Thymus (tissue), 11 donors: ENCODE measurements at regions not wholly inside any gene's neighbourhood (a gene's known extent, or its start where the extent isn't known, plus 50 kb on each side); places are given as distances from the start of the nearest gene placed in this dataset.

ENCODE experiments used
- DNase-seq, 9 donors: peaks; one replicate each; pipeline ENCODE4 v3.0.0-alpha.2; 2013; ENCODE audit warnings: low spot score in 9 of 9, low read depth in 6 of 9, missing footprints in 1 of 9
- H3K27ac ChIP-seq, 2 donors: one replicate each; pipeline ENCODE4 v1.5.1; 2013; ENCODE audit warnings: control low read depth in 1 of 2, low read depth in 1 of 2, low read length in 1 of 2, mild to moderate bottlenecking in 1 of 2, moderate library complexity in 1 of 2
- H3K27me3 ChIP-seq, 2 donors: one replicate each; pipeline ENCODE4 v1.5.1; 2013; ENCODE audit warnings: low read length in 1 of 2; ENCODE audit not compliant: control insufficient read depth in 2 of 2, insufficient read depth in 1 of 2
- H3K36me3 ChIP-seq, 2 donors: one replicate each; pipeline ENCODE4 v1.5.1; 2013; ENCODE audit warnings: low read length in 1 of 2, mild to moderate bottlenecking in 1 of 2, moderate library complexity in 1 of 2; ENCODE audit not compliant: control insufficient read depth in 2 of 2, insufficient read depth in 2 of 2
- H3K4me1 ChIP-seq, 2 donors: one replicate each; pipeline ENCODE4 v1.5.1; 2013; ENCODE audit warnings: low read length in 2 of 2; ENCODE audit not compliant: control insufficient read depth in 2 of 2, insufficient read depth in 2 of 2
- H3K4me3 ChIP-seq, 2 donors: one replicate each; pipeline ENCODE4 v1.5.1; 2013; ENCODE audit warnings: low read length in 2 of 2, control low read depth in 1 of 2, mild to moderate bottlenecking in 1 of 2
- H3K9me3 ChIP-seq, 2 donors: one replicate each; pipeline ENCODE4 v1.5.1; 2013; ENCODE audit warnings: low read length in 1 of 2, mild to moderate bottlenecking in 1 of 2; ENCODE audit not compliant: control insufficient read depth in 2 of 2, insufficient read depth in 1 of 2
- WGBS: extraction: QIAGEN DNeasy Blood & Tissue Kit; methylation state at CpG from one replicate; pipeline ENCODE4 v1.1.7; 2013; 5-methylcytosine and 5-hydroxymethylcytosine counted together
- donor health status: healthy.

DNA sequence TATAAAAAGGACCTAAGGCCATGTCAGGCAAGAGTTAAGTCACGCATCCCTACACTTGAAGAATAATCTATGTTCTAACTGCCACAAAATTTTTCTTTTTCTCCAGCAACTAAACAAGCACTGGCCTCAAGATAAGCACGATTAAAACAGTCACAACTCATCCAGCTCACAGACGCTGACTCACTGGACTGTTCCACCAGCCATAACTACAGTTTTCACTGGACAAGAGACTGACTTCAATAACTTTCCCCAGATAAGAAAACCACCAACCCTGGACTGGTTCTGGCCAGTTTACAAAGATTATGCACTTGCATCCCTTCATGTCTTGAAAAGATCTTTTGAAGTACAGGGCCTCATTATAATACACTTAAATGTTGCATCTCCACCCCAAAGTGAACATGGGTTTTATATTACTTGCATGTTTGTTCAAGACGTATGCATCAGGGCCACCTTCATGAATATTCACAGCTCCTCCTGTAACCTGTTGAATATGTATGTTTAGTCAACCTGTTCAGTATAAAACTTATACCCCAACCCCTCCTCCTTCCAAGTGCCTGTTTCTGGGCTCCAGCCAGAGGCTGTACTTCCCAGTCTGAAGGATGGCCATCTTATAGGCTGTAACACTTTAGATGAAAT lies 129.3 kb upstream of the EPB41L4A start:
- Histone ChIP-seq H3K27ac (no peak overlapping the region), H3K27me3 (no peaks in the 10 kb centered on the region), H3K9me3 (no peaks in the 10 kb centered on the region), H3K4me1 (no peaks in the 10 kb centered on the region), H3K36me3 (no peaks in the 10 kb centered on the region), H3K4me3 (no peak overlapping the region)
- 70% methylated on average over 4 of the region's 4 CpGs for WGBS
- no peak for DNase-seq

DNA sequence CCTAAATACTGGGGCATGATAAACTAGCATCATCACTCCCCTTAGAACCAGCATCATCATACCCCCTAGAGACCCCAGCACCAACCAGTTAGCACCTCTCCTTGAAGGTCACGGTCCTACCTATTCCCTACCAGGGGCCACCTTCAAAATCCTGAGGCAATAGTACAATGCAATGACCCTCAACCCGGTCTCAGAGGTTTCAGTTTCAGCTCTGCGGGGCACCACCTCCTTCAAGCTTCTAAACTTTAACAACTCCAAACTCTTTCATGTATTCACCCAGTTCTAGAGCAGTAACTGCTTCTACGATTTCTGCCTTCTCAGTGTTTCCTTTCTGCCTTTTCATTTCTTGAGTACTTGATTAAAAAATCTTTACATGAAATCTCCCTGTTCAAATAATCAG lies 130.1 kb upstream of the EPB41L4A start:
- 79% methylated on average over 4 of the region's 4 CpGs for WGBS
- H3K27ac ChIP-seq: no peak overlapping the region
- H3K9me3 ChIP-seq: no peaks in the 10 kb centered on the region
- H3K36me3 ChIP-seq: no peaks in the 10 kb centered on the region
- no peaks in the 10 kb centered on the region for H3K27me3 ChIP-seq
- H3K4me1 ChIP-seq: no peaks in the 10 kb centered on the region
- no peak for DNase-seq
- no peak overlapping the region for H3K4me3 ChIP-seq

DNA sequence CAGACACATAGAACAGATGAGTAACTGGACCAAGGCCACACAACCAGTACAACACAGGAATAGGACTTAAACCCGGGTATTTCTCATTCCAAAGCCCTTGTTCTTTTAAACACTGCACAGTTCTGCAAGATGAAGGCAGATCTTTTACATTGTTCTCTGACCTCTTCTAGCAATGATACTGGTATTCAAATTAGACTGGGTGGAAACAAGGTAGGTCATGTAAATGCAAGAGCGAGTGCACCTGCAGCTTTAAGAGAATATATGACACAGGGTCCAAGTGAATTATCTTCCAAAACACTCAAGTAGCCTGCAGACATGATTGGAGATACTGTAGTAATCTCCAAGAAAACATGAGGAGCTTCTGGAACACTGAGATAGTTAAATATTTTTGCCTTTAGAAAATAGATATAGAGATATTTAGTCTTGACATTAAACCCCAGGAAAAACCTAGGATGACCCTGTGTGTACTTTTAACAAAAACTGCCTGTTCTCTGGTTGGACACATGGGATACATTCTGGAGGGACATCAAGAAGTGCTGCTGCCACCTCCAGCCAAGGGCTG lies 130.6 kb upstream of the EPB41L4A start:
- Histone ChIP-seq H3K4me1 (no peaks in the 10 kb centered on the region), H3K27me3 (no peaks in the 10 kb centered on the region), H3K9me3 (no peaks in the 10 kb centered on the region), H3K4me3 (no peak overlapping the region), H3K36me3 (no peaks in the 10 kb centered on the region), H3K27ac (no peak overlapping the region)
- WGBS: 92% methylated on average over 2 of the region's 2 CpGs
- no peak for DNase-seq

DNA sequence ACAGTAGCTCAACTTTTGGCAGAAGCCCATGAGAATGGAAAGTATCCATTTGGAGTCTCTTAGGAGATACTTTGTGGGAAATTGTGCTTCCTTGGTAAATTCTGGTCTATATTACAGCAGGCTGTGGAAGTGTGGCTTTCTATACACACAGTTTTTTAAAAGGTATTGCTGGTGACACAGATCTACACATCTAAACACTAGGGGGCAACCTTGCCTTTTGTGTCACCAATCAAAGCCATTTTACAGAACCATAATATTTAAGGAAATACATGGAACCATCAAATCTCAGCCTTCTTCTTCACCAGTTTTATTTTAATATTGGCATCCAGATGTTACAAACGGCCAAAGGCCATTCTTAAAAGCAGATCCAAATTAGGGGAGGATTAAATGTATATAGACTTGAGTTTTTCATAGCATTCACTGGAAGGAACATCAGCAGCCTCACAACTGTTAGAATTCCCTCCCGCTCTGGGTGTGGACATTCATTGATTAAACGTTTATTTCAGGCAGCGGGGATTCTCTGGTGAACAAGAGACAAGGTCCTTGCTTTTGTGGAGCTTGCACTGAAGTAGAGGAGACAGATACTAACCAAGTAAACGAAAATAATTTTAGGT lies 132.4 kb upstream of the EPB41L4A start:
- Histone ChIP-seq H3K27ac (no peak overlapping the region), H3K9me3 (no peaks in the 10 kb centered on the region), H3K36me3 (no peaks in the 10 kb centered on the region), H3K4me1 (no peaks in the 10 kb centered on the region), H3K4me3 (no peak overlapping the region), H3K27me3 (no peaks in the 10 kb centered on the region)
- DNase-seq: peak; percentile 9 to 67 (median 30)
- WGBS: 52% methylated on average over 5 of the region's 5 CpGs

- no peak for DNase-seq
- Histone ChIP-seq H3K27ac (no peak overlapping the region), H3K27me3 (no peaks in the 10 kb centered on the region), H3K9me3 (no peaks in the 10 kb centered on the region), H3K4me3 (no peak overlapping the region), H3K4me1 (no peaks in the 10 kb centered on the region), H3K36me3 (no peaks in the 10 kb centered on the region)
- 96% methylated on average over 9 of the region's 9 CpGs for WGBS
Measured at GRCh38 chr5:112552216-112552615, 133.1 kb upstream of the EPB41L4A start.

- H3K4me1 ChIP-seq: no peaks in the 10 kb centered on the region
- H3K36me3 ChIP-seq: no peaks in the 10 kb centered on the region
- no peak for DNase-seq
- WGBS: 96% methylated on average over 4 of the region's 4 CpGs
- no peak overlapping the region for H3K27ac ChIP-seq
- no peaks in the 10 kb centered on the region for H3K9me3 ChIP-seq
- H3K4me3 ChIP-seq: no peak overlapping the region
- H3K27me3 ChIP-seq: no peaks in the 10 kb centered on the region
Measured at GRCh38 chr5:112552791-112553190, 133.7 kb upstream of the EPB41L4A start.

GRCh38 chr5:112554101-112554977 lies 135.3 kb upstream of the EPB41L4A start:
- Histone ChIP-seq H3K27ac (no peak overlapping the region), H3K27me3 (no peaks in the 10 kb centered on the region), H3K4me3 (no peak overlapping the region), H3K36me3 (no peaks in the 10 kb centered on the region), H3K4me1 (no peaks in the 10 kb centered on the region), H3K9me3 (no peaks in the 10 kb centered on the region)
- 84% methylated on average over 13 of the region's 13 CpGs for WGBS
- DNase-seq: no peak

DNA sequence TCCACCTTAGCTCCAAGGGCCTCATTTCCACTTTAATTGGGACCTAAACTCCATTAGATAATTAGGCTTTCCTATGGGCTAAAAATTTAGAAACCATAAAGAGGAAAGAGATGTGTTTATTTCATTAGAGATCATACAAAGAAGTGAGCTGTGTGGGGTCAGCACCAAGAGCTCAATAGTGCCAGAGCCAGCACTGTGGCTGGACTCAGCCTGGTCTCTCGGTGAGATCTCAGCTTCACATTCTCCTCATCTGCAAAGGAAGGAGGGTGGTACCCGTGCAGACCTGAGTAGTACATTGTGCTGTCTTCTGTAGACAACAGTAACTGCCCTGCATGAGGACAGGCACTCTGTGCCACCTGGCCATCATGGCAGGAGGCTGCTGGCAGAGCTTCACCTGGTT lies 136.1 kb upstream of the EPB41L4A start:
- H3K4me3 ChIP-seq: no peak overlapping the region
- H3K36me3 ChIP-seq: no peaks in the 10 kb centered on the region
- no peaks in the 10 kb centered on the region for H3K4me1 ChIP-seq
- WGBS: 96% methylated on average over 2 of the region's 2 CpGs
- H3K9me3 ChIP-seq: no peaks in the 10 kb centered on the region
- H3K27ac ChIP-seq: no peak overlapping the region
- H3K27me3 ChIP-seq: no peaks in the 10 kb centered on the region
- no peak for DNase-seq

DNA sequence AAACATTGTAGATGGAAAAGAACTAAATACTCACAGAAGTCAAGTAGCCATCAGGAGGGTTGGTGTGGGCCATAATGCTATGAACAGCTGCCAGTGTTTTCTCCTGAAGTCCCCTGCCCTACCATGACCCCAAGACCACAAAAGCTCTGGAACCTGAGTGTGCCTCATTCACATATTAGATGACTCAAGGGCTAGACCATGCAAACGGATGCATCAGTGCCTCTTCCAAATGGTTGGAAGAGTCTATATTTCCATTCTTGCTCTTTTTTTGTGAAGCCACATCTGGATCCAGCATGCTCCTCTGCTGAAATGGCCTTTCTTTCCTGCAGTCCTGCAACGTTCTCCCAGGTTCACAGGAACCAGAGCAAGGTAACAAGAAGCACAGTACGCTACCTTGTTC lies 136.6 kb upstream of the EPB41L4A start:
- 63% methylated on average over 3 of the region's 3 CpGs for WGBS
- H3K36me3 ChIP-seq: no peaks in the 10 kb centered on the region
- no peaks in the 10 kb centered on the region for H3K27me3 ChIP-seq
- no peak overlapping the region for H3K27ac ChIP-seq
- H3K9me3 ChIP-seq: no peaks in the 10 kb centered on the region
- H3K4me1 ChIP-seq: no peaks in the 10 kb centered on the region
- H3K4me3 ChIP-seq: no peak overlapping the region
- no peak for DNase-seq
